ENCODE measurements at regions not wholly inside any gene's neighbourhood (a gene's known extent, or its start where the extent isn't known, plus 50 kb on each side); places are given as distances from the start of the nearest gene placed in this dataset.

- TF ChIP-seq REST (IDR thresholded peaks at IDR 0.05; ENCODE audit: unreplicated experiment) (no peak), NANOG (IDR thresholded peaks at IDR 0.05; ENCODE audit: borderline replicate concordance) (no peak), JUNB (IDR thresholded peaks at IDR 0.05; ENCODE audit: unreplicated experiment) (no peak), ZNF114 (CRISPR knock-in tag; IDR thresholded peaks at IDR 0.05) (no peak), EZH2phosphoT487 (IDR thresholded peaks at IDR 0.05; ENCODE audit: unreplicated experiment) (no peak), POLR2AphosphoS5 (IDR thresholded peaks at IDR 0.05; ENCODE audit: low read depth) (no peak), ZNF331 (CRISPR knock-in tag; IDR thresholded peaks at IDR 0.05; ENCODE audit: low read depth) (no peak)
- TF ChIP-seq, protein P1, sequence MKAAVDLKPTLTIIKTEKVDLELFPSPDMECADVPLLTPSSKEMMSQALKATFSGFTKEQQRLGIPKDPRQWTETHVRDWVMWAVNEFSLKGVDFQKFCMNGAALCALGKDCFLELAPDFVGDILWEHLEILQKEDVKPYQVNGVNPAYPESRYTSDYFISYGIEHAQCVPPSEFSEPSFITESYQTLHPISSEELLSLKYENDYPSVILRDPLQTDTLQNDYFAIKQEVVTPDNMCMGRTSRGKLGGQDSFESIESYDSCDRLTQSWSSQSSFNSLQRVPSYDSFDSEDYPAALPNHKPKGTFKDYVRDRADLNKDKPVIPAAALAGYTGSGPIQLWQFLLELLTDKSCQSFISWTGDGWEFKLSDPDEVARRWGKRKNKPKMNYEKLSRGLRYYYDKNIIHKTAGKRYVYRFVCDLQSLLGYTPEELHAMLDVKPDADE (IDR thresholded peaks at IDR 0.05), result no peak
These were observed 96.9 kb upstream of the ZNF438 start (continued) for GRCh38 chr10:31128536-31128935.

GRCh38 chr10:31129271-31129670, 97.6 kb upstream of the ZNF438 start:
- Mint-ChIP-seq H3K9me3 (no peaks in the 10 kb centered on the region; the same call in 2 of the 3 replicates), H3K4me1 (peaks cover 14% of the 10 kb centered on the region), H3K27ac (peak overlapping the region; percentile 83; the same call in 1 of the 2 replicates), H3K36me3 (ENCODE audit: low read depth) (no peaks in the 10 kb centered on the region), H3K27me3 (ENCODE audit: insufficient read depth, low read depth, poor library complexity) (peaks cover 14% of the 10 kb centered on the region), H3K4me3 (no peak overlapping the region)
- Histone ChIP-seq H3K4me3 (no peak overlapping the region), H3K27me3 (ENCODE audit: insufficient read depth) (0 out of 2 replicates have a peak, but pooled peaks cover 3% of the 10 kb centered on the region), H3K79me2 (replicated peaks; ENCODE audit: insufficient read depth) (no peaks in the 10 kb centered on the region), H2AFZ (no peak overlapping the region), H4K20me1 (replicated peaks; ENCODE audit: insufficient read depth) (no peaks in the 10 kb centered on the region), H3F3A (replicated peaks; ENCODE audit: low read depth) (0 out of 2 replicates have a peak, but pooled peaks cover 5% of the 10 kb centered on the region), H3K4me2 (no peak overlapping the region), H3K4me1 (ENCODE audit: insufficient read depth) (peaks cover under 1% of the 10 kb centered on the region; the same call in 1 of the 2 replicates), H3K36me3 (ENCODE audit: insufficient read depth) (no peaks in the 10 kb centered on the region), H3K9me2 (ENCODE audit: insufficient read depth) (peaks cover 12% of the 10 kb centered on the region; the same call in 1 of the 2 replicates), H3K27ac (ENCODE audit: low read depth) (no peak overlapping the region)
- peak; percentile 36 for DNase-seq (ENCODE audit: low spot score)
- ATAC-seq, result peak; percentile 9; the same call in 1 of the 3 replicates
- TF ChIP-seq EZH2 (IDR thresholded peaks at IDR 0.05; ENCODE audit: low read depth, unreplicated experiment) (no peak), POLR2AphosphoS5 (IDR thresholded peaks at IDR 0.05; ENCODE audit: low read depth) (no peak), JUNB (IDR thresholded peaks at IDR 0.05; ENCODE audit: unreplicated experiment) (no peak), REST (IDR thresholded peaks at IDR 0.05; ENCODE audit: unreplicated experiment) (no peak)
- TF ChIP-seq, protein P2, sequence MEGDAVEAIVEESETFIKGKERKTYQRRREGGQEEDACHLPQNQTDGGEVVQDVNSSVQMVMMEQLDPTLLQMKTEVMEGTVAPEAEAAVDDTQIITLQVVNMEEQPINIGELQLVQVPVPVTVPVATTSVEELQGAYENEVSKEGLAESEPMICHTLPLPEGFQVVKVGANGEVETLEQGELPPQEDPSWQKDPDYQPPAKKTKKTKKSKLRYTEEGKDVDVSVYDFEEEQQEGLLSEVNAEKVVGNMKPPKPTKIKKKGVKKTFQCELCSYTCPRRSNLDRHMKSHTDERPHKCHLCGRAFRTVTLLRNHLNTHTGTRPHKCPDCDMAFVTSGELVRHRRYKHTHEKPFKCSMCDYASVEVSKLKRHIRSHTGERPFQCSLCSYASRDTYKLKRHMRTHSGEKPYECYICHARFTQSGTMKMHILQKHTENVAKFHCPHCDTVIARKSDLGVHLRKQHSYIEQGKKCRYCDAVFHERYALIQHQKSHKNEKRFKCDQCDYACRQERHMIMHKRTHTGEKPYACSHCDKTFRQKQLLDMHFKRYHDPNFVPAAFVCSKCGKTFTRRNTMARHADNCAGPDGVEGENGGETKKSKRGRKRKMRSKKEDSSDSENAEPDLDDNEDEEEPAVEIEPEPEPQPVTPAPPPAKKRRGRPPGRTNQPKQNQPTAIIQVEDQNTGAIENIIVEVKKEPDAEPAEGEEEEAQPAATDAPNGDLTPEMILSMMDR (conservative IDR thresholded peaks at IDR 0.05; ENCODE audit: low read depth in 2 of 2), result no peak
